ENCODE measurements at regions not wholly inside any gene's neighbourhood (a gene's known extent, or its start where the extent isn't known, plus 50 kb on each side); places are given as distances from the start of the nearest gene placed in this dataset.

GRCh38 chr12:87169010-87169409 is 860.2 kb downstream of the C12orf50 start:
- Histone ChIP-seq H3K36me3 (no peaks in the 10 kb centered on the region), H3K9ac (ENCODE audit: low read depth in 2 of 2, low read length in 2 of 2) (no peak overlapping the region), H3K9me3 (no peaks in the 10 kb centered on the region), H3K27ac (no peak overlapping the region), H3K4me1 (no peaks in the 10 kb centered on the region), H3K27me3 (no peaks in the 10 kb centered on the region), H3K4me3 (no peak overlapping the region)
- no peak for TF ChIP-seq CTCF (IDR thresholded peaks at IDR 0.05)
- intact Hi-C loops (cut with DNase I) = no loop called here
- DNase-seq = no peak

- no peaks in the 10 kb centered on the region for H3K4me1 ChIP-seq
- intact Hi-C loops (cut with DNase I) = no loop called here
- no peaks in the 10 kb centered on the region for H3K9me3 ChIP-seq
- TF ChIP-seq CTCF (IDR thresholded peaks at IDR 0.05) = no peak
- no peak overlapping the region for H3K9ac ChIP-seq (ENCODE audit: low read depth in 2 of 2, low read length in 2 of 2)
- DNase-seq = no peak
- H3K4me3 ChIP-seq = no peak overlapping the region
- no peaks in the 10 kb centered on the region for H3K27me3 ChIP-seq
- no peak overlapping the region for H3K27ac ChIP-seq
- no peaks in the 10 kb centered on the region for H3K36me3 ChIP-seq
These were observed 863.3 kb downstream of the C12orf50 start for GRCh38 chr12:87165733-87166375.

GRCh38 chr12:87163122-87163521 is 866.1 kb downstream of the C12orf50 start:
- TF ChIP-seq CTCF (IDR thresholded peaks at IDR 0.05) = no peak
- intact Hi-C loops (cut with DNase I) = no loop called here
- H3K9me3 ChIP-seq = no peaks in the 10 kb centered on the region
- H3K27me3 ChIP-seq = no peaks in the 10 kb centered on the region
- H3K4me3 ChIP-seq = no peak overlapping the region
- no peak overlapping the region for H3K9ac ChIP-seq (ENCODE audit: low read depth in 2 of 2, low read length in 2 of 2)
- no peaks in the 10 kb centered on the region for H3K4me1 ChIP-seq
- DNase-seq = no peak
- H3K36me3 ChIP-seq = no peaks in the 10 kb centered on the region
- H3K27ac ChIP-seq = no peak overlapping the region

GRCh38 chr12:87160848-87161601 is 868.2 kb downstream of the C12orf50 start:
- no peaks in the 10 kb centered on the region for H3K27me3 ChIP-seq
- no peak for TF ChIP-seq CTCF (IDR thresholded peaks at IDR 0.05)
- no peaks in the 10 kb centered on the region for H3K9me3 ChIP-seq
- H3K4me3 ChIP-seq = no peak overlapping the region
- H3K9ac ChIP-seq (ENCODE audit: low read depth in 2 of 2, low read length in 2 of 2) = no peak overlapping the region
- H3K27ac ChIP-seq = no peak overlapping the region
- no peaks in the 10 kb centered on the region for H3K4me1 ChIP-seq
- intact Hi-C loops (cut with DNase I) = no loop called here
- DNase-seq = no peak
- H3K36me3 ChIP-seq = no peaks in the 10 kb centered on the region

- no peaks in the 10 kb centered on the region for H3K27me3 ChIP-seq
- H3K4me1 ChIP-seq = no peaks in the 10 kb centered on the region
- no peaks in the 10 kb centered on the region for H3K36me3 ChIP-seq
- DNase-seq = no peak
- intact Hi-C loops (cut with DNase I) = no loop called here
- no peak overlapping the region for H3K27ac ChIP-seq
- TF ChIP-seq CTCF (IDR thresholded peaks at IDR 0.05) = no peak
- no peak overlapping the region for H3K9ac ChIP-seq (ENCODE audit: low read depth in 2 of 2, low read length in 2 of 2)
- H3K4me3 ChIP-seq = no peak overlapping the region
- H3K9me3 ChIP-seq = no peaks in the 10 kb centered on the region
These were observed 871.4 kb downstream of the C12orf50 start for GRCh38 chr12:87157791-87158190.
